Daoy (cell line): ENCODE measurements at regions not wholly inside any gene's neighbourhood (a gene's known extent, or its start where the extent isn't known, plus 50 kb on each side); places are given as distances from the start of the nearest gene placed in this dataset.

Experiments
- DNase-seq: peaks from one replicate; pipeline ENCODE4 v3.0.0-alpha.2; 2015; ENCODE audit warnings: low read depth

DNA sequence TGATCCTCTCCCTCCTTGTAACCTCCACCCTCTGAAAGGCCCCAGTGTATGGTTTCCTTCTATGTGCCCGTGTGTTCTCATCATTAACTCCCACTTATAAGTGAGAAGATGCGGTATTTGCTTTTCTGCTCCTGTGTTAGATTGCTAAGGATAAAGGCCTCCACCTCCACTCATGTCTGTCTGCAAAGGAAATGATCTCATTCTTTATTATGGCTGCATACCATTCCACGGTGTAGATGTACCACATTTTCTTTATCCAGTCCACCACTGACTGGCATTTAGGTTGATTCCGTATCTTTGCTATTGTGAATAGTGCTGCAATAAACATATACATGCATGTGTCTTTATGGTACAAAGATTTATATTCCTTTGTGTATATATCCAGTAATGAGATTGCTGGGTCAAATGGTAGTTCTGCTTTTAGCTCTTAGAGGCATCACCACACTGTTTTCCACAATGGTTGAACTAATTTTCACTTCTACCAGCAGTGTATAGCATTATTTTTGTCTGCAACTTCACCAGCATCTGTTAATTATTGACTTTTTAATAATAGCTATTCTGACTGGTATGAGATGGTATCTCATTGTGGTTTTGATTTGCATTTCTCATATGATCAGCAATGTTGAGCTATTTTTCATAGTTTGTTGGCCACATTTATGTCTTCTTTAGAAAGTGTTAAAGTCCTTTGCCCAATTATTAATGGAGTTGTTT lies 1030.9 kb downstream of the FSTL5 start:
- DNase-seq = no peak

DNA sequence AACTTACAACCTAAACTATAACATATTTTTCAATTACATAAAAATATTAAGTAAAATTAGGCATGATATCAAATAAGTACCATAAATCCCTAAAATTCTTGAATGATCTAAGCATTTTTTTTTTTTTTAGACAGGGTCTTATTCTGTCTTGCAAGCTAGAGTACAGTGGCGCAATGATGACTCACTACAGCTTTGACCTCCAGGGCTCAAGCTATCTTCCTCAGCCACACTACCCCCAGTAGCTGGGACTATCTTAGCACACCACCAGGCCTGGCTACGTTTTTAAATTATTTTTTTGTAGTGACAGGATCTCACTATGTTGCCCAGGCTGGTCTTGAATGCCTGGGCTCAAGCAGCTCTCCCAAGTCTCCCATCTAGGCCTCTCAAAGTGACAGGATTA lies 1042.3 kb downstream of the FSTL5 start:
- DNase-seq = peak; percentile 1

DNA sequence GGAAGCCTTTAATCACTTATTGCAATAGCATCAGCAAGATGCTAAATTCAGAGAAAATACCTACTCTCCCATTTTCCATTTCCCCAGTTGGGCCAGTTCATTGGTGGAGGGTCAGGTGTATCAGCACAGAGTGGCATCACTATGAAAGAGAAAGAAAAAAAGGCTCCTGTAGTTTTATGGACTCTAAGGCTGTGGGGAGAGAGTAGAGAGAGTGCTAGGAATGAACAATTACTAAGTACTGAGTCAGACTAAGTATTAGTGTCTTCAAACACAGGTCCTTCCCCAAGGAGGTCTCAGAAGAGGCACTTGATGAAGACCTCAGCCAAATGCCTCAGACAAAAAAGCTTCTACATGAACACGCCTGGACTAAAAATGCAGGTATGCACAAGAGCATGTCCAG lies 1061.9 kb downstream of the FSTL5 start:
- no peak for DNase-seq

DNA sequence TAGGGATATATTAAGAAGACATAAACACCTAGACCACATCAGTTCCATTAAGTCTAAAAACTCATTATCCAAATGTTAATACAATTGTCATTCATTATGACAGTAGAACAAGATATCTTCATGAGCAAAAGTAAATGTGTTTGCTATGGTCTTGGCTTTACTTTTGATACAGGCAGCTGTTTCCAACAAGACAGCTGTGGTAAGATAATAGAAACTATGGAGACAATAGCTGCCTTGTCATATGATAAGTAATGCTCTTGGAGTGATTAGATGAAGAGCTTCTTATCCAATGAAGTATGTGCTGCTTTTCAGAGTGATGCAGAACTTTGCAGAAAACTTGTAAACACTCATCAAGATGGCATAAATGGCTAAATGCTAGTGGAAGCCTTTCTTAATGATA lies 1066.0 kb downstream of the FSTL5 start:
- DNase-seq = no peak

DNA sequence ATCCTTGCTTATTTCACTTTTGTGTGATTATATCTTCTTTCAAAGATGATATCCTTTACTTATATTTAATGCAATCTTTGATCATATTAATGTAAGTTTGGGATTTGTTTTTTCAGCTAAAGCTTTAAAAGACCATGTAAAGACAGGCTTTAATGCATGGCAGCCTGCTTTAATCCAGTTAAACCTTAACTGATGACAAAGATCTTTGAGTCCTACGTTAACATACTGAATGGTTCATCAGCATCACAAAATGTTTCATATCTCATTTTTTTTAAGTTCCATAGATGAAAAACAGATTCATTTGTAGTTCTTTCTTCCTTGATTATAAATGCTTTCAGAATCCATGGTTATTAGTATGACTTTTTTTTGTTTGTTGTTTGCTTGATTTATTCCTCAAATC lies 1102.8 kb downstream of the FSTL5 start:
- DNase-seq = no peak
